ENCODE measurements at regions not wholly inside any gene's neighbourhood (a gene's known extent, or its start where the extent isn't known, plus 50 kb on each side); places are given as distances from the start of the nearest gene placed in this dataset.

DNA sequence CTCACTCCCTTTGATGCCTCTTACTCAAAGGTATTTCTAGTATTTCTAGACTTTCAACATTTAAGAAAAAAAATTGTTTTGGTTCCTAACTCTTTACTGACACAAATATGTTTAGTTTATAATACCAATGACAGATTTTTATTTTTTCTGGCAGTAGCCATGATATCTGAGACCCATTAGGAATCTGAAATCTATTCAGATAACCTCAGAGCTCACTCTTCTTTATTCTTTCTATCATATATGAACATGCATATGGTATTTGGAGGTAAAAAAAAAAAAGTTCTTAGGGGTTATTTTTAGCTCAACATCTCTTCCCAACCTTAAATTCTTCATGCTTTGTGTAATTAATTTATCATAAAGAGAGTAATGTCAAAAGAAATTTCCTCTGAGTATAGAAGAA lies 465.5 kb downstream of the CDH2 start:
- no peak for DNase-seq
- Histone ChIP-seq H3K27ac (no peak overlapping the region), H3K27me3 (replicated peaks) (no peaks in the 10 kb centered on the region), H3K36me3 (replicated peaks) (no peaks in the 10 kb centered on the region), H3K4me3 (ENCODE audit: low read depth, low read length) (no peak overlapping the region)
- in situ Hi-C loops (cut with HindIII; ENCODE audit: low pct_ligation_motif_present, low sequenced_read_pairs), result no loop called here
- TF ChIP-seq CTCF (IDR thresholded peaks at IDR 0.05; ENCODE audit: low read depth, low read length, missing control alignments), result no peak

GRCh38 chr18:27709344-27709743 lies 467.6 kb downstream of the CDH2 start:
- DNase-seq, result no peak
- no peak overlapping the region for H3K4me3 ChIP-seq (ENCODE audit: low read depth, low read length)
- in situ Hi-C loops (cut with HindIII; ENCODE audit: low pct_ligation_motif_present, low sequenced_read_pairs), result no loop called here
- no peak for TF ChIP-seq CTCF (IDR thresholded peaks at IDR 0.05; ENCODE audit: low read depth, low read length, missing control alignments)
- H3K36me3 ChIP-seq (replicated peaks), result no peaks in the 10 kb centered on the region
- H3K27ac ChIP-seq, result no peak overlapping the region
- H3K27me3 ChIP-seq (replicated peaks), result no peaks in the 10 kb centered on the region

GRCh38 chr18:27707201-27707600 lies 469.7 kb downstream of the CDH2 start:
- H3K27ac ChIP-seq, result no peak overlapping the region
- H3K27me3 ChIP-seq (replicated peaks), result no peaks in the 10 kb centered on the region
- H3K4me3 ChIP-seq (ENCODE audit: low read depth, low read length), result no peak overlapping the region
- in situ Hi-C loops (cut with HindIII; ENCODE audit: low pct_ligation_motif_present, low sequenced_read_pairs), result no loop called here
- TF ChIP-seq CTCF (IDR thresholded peaks at IDR 0.05; ENCODE audit: low read depth, low read length, missing control alignments), result no peak
- no peak for DNase-seq
- H3K36me3 ChIP-seq (replicated peaks), result no peaks in the 10 kb centered on the region

DNA sequence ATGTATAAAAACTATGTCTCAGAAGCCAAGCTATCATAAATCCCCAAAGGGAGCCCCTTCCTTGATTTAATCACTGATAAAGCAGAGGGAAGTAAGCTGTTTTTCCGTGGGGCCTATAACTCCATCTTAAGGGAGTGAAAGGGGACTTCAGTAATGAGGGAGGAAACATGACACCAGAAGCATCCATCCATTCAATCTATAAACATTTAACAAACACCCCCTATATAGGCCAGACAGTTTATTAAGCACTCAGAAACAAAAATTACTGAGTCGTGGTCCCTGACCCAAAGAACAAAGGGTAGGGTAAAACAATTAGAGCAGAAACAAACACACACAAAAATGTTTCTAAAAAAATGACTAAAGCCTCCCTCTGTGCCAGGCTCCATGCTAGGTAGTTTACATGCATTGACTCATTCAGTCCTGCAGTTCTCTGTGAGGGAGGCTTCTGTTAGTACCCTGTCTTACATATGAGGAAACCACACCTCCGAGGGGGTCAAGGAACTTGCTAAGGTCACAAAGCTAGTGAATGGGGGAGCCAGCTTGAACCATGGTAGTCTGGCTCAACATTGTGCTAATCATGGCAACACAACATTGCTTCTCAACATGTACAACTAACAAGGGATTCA lies 472.1 kb downstream of the CDH2 start:
- no peak overlapping the region for H3K4me3 ChIP-seq (ENCODE audit: low read depth, low read length)
- TF ChIP-seq CTCF (IDR thresholded peaks at IDR 0.05; ENCODE audit: low read depth, low read length, missing control alignments), result no peak
- no peaks in the 10 kb centered on the region for H3K27me3 ChIP-seq (replicated peaks)
- H3K27ac ChIP-seq, result no peak overlapping the region
- in situ Hi-C loops (cut with HindIII; ENCODE audit: low pct_ligation_motif_present, low sequenced_read_pairs), result no loop called here
- DNase-seq, result no peak
- no peaks in the 10 kb centered on the region for H3K36me3 ChIP-seq (replicated peaks)

- H3K36me3 ChIP-seq (replicated peaks), result no peaks in the 10 kb centered on the region
- no peak overlapping the region for H3K4me3 ChIP-seq (ENCODE audit: low read depth, low read length)
- in situ Hi-C loops (cut with HindIII; ENCODE audit: low pct_ligation_motif_present, low sequenced_read_pairs), result no loop called here
- H3K27me3 ChIP-seq (replicated peaks), result no peaks in the 10 kb centered on the region
- DNase-seq, result no peak
- H3K27ac ChIP-seq, result no peak overlapping the region
- no peak for TF ChIP-seq CTCF (IDR thresholded peaks at IDR 0.05; ENCODE audit: low read depth, low read length, missing control alignments)
These were observed 477.8 kb downstream of the CDH2 start for GRCh38 chr18:27699137-27699536.

GRCh38 chr18:27696148-27696547 lies 480.8 kb downstream of the CDH2 start:
- TF ChIP-seq CTCF (IDR thresholded peaks at IDR 0.05; ENCODE audit: low read depth, low read length, missing control alignments), result no peak
- no peaks in the 10 kb centered on the region for H3K27me3 ChIP-seq (replicated peaks)
- H3K4me3 ChIP-seq (ENCODE audit: low read depth, low read length), result no peak overlapping the region
- H3K36me3 ChIP-seq (replicated peaks), result no peaks in the 10 kb centered on the region
- no peak overlapping the region for H3K27ac ChIP-seq
- in situ Hi-C loops (cut with HindIII; ENCODE audit: low pct_ligation_motif_present, low sequenced_read_pairs), result no loop called here
- no peak for DNase-seq

Measured in brain microvascular endothelial cell (primary cell).